GM03348 (cell line): ENCODE measurements at regions not wholly inside any gene's neighbourhood (a gene's known extent, or its start where the extent isn't known, plus 50 kb on each side); places are given as distances from the start of the nearest gene placed in this dataset.
"Not testable (repeated sequence)": the region's sequence is repeated elsewhere in the genome, so short reads cannot be mapped to it uniquely, and the experiment has no call there.

Experiments used
- DNase-seq: peaks from one replicate; pipeline ENCODE4 v3.0.0; 2012; ENCODE audit warnings: low spot score

DNA sequence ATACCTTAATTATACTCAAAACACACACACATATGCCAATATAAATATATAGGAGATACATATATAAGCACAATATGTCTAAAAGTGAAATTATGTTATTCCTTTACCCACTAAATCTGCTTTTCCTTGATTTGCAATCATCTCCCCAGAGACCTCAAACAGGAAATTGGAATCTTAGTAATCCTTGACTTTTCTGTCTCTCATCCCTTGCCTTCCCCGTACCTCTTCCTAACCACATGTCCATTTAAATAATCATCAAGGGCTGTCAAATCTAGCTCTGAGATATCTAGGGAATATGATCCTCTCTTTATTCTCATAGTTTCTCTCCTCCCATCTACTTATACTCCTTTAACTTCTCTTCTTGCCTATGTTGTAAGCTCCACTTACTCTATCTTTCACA lies 336.6 kb downstream of the HGF start:
- no peak for DNase-seq

DNA sequence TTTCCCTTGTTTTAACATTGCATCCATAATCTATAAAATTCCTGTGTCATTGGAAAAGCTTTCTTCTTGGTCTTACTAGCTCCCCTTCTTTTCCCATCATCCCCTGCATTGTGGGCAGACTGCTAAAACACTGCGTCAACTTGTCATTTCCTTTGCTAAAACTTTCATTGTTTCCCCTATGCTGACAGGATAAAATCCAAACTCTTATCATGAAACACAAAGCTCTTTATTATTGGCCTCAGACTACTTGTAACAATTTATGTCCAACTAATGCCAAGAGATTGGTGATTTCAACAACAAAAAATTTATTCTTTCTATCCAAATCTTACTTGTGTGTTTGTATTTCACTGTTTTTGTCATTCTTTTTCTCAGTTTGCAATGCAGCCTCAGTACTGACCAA lies 339.1 kb downstream of the HGF start:
- DNase-seq, result no peak

DNA sequence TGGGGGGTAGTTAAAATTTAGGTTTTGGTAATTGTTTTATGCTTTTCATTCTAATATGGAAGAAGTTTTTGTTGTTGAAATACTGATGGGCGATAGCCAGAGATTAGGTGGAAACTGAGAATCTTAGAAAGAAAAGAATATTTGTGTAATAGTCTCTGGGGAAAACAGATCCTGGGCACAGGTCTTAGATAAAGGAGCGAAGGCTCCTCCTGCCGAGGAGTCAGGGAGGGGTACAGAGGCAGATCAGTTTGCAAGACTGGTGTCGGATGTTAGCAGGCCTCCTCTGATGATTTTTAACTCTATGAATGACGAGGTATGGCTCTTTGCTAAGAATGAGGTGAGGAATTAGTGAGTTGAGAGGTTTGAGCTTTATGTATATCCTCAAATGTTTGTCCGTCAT lies 339.7 kb downstream of the HGF start:
- no peak for DNase-seq

DNA sequence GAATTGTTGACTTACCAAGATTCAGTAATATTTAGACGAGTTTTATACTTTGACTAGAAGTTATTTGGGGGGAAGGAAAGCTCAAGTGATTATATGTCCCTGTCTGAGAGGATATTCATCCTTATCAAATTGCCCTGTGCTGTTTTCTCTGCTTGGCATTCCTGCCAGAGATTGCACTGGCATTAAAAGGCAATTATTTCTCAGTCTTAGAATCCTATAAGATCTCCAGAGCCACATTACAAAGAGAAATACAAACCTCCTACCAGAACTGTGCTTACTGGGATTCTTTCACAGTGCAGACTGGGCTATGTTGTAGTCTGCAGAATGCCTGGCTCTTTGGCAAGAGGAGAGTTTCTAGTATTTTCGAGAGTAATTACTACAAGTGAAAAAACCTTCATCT lies 342.4 kb downstream of the HGF start:
- DNase-seq, result no peak

DNA sequence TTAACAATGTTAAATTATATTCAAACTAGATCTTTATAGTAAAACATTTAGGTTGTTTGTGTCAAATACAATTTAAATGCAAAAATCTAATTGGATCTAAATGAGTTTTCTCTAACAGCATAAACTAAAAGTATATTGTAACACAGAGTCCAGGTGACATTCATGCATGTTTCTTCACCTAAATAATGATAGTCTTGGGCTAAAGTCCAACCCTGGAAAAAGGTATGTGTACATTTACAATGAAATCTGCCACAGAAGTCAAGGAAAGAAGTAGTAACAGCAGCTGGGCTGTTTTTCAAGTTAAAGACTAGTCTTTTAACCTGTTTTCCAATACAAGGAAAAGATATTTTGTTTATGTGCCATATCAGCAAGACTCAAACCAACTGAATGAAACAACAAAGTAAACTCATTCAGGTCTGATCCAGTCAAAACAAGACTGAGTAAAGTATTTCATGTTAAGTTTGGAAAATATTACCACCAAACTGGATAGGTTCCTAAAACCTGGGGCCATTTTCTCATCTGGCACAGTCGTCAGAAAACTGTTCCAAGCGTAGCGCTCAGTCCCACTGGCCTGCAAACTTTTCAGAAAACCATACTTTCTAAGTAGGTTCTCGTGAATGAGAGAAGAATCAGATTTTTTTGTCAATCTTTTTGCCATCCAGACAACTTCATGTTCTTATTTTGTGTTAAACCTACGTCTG lies 349.2 kb downstream of the HGF start:
- DNase-seq, result no peak

DNA sequence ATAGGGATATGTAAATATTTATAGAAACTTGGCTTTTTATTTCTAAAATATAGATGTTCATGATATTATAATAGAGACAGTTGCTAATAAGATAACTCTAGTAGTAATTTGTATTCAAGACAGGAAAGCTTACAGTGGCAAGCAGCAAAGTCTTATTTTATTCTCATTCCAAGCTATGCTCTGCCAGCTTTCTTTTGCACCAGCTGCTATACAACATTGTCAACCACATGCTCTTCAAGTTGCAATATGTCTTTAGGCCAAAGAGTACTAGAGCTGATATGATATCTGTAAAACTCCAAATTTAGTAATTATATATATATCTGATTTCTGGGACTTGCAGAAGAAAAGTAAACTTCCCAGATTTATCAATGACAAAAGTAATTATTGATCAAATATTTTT lies 350.1 kb downstream of the HGF start:
- DNase-seq, result no peak

DNA sequence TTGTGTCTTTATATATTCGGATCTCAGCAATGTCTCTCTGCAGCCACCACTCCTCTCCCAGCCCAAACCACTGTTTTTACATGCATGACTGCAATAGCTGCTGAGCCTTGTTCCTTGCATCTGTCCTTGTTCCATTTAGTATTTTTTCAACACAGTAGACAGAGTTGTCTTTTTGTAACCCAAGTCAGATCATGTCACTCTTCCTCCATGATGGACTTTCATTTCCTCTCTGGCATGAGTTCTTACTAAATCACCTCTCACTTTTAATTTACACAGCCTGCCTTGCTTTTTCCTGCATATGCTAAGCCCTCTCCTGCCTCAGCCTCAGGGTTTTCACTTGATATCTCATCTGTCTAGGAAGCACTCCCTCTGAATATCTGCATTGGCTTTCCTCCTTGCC lies 353.2 kb downstream of the HGF start:
- no peak for DNase-seq

DNA sequence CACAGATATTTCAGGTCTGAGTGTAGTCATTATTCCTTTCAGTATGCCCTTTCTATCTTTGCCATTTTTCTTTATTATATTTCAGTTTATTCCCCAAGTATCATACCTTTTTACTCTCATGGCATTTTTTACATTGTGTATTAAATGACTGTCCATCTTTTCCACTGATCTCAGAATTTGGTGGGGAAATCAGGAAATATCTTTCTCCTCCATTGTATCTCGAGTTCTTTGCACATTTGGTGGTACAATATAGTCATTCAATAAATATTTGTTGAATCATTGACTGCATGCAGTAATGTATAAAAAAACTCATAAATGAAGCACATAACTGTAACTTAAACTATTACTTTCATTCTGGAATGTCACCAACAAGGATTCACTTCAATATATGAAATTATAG lies 354.7 kb downstream of the HGF start:
- peak; percentile 11 for DNase-seq

DNA sequence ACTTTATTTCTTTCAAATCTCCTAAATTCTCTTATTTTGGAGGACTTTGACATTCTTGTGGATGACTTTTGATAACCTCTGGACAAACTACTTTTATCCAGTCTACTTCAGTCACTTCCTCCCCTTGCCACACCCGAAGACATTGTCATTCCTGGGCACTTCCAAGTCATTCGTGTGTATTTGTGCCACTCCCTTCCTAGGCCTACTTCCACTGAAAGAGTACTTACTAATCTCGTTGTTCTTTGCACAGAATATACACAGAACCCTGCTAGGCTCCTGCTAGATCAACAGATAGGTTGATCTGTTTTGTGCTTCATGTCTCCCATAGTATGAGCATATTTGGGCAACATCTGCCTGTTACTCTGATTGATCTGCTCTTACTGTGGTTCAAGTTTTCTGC lies 355.4 kb downstream of the HGF start:
- DNase-seq, result no peak

DNA sequence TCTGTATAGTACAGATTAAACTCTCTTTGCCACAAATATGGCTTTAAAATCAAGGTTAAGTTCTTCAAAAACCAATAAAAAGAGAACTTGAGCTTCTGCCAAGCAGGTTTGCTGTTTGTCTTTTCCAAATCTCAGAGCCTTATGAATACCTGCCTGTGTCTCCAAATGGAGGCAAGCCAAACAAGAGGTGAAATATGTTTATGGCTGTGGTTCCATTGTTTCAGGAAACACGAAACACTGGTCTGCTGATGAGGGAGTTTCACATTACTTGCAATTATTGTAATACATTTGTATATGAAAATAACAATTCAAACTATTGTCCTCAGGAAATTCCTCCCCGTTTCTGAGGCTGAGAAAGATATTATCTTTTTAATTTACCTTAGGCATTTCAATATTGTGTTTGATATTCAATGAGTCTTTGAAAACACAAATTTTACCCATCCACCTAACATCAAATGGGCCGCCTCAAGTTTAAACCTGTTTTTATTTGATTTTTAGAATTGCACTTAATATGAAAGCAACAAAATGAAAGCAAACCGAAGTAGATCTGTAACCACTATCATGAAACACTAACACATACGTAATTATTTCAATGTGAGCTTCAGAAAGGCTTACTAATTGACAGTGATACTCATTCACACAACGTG lies 359.3 kb downstream of the HGF start:
- DNase-seq, result no peak

DNA sequence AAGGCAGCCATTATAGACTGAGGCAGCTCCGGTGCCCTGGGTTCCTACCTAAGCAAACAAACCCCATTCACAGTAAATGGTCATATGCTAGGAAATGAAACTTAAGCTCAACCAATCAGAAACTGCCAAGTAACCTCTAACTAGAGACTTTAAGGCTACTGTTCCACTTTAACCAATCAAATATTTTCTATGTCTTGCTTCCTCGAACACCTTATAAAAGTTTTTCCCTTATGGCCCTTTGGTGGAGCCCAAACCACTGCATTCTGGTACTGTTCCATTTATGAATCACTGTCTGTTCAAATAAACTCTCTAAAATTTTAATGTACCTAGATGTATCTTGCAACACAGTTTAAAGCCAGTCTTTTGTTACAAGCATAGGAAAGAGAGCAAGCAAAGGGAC lies 361.1 kb downstream of the HGF start:
- DNase-seq, result no peak

DNA sequence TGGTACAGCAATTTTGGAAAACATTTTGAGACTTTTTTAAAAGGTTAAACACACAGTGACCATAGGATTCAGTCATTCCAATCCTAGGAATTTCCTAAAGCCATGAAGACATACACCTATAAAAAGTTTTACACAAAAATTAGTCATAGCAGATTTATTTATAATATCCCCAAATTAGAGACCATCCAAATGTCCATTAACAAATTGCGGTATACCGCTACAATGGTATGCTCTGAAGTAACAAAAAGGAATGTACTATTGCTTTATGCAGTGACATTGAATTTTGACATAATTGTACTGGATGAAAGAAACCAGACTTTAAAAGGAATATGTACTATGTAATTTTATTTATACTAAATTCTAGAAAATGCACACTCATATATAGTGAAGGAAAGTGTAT lies 362.8 kb downstream of the HGF start:
- DNase-seq, result no peak

DNA sequence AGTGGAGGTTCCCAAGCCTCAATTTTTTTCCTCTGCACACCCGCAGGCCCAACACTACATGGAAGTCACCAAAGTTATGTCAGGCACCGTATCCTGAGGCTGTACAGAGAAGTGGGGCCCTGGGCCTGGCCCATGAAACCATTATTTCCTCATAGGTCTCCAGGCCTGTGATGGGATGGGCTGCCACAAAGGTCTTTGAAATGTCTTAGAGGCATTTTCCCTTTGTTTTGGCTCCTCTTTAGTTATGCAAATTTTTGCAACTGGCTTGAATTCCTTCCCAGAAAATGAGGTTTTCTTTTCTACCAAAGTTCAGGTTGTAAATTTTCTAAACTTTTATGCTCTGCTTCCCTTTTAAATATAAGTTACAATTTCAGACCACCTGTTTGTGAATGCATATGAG lies 365.2 kb downstream of the HGF start:
- no peak for DNase-seq

DNA sequence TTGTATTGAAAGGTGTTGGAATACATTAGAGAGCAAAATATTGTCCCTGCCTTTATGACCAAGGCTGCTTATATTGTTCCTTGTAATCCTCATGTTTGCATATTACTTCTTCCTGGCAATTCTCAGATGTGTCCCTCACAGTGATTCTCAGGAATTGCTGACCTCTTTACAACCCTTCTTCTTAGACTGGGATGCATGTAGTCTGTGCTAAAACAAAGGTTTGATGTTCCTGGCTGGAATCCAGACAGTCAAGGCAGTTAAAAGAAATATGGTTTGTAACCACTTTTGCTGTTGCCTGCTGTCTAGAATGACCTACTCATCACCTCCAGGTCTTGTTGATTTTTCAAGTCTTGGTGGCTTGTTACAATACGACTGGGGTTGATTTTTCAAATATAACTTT lies 367.6 kb downstream of the HGF start:
- DNase-seq, result no peak

DNA sequence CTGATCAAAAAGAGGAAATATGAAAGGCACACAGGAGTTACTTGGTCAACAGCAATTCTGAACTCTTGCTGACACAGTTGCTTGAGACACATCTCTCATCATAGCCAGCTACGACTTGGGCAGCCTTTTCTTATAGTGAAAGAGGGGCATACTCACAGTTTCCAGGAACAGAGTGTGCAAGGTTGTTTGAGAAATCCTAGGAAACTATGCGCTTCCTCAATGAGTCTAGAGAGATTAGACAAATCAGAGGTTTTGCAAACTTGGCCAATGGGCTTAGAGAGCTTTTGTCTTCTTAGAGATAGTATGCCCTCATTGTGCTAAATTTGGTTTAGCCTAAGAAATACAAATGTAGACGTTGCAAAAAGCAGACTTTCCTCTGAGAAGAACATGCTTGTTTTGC lies 370.4 kb downstream of the HGF start:
- no peak for DNase-seq

DNA sequence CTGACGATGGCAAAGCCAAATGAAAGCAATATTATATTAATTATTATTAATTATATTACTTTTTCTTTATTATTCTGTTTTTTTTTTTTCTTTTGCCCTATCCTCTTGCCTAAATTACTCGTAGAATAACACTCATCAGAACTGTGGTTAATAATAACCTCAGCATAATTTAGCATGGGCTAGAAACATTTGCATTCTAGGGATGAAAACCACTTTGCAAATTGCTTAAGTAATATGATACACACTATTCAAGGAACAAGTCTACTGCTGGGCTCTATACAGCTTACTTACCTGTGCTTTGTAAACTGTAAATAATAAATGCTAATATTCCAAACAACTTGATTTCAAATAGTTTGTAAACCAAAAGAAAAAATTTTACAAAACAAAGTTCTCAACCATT lies 375.8 kb downstream of the HGF start:
- DNase-seq, result no peak

DNA sequence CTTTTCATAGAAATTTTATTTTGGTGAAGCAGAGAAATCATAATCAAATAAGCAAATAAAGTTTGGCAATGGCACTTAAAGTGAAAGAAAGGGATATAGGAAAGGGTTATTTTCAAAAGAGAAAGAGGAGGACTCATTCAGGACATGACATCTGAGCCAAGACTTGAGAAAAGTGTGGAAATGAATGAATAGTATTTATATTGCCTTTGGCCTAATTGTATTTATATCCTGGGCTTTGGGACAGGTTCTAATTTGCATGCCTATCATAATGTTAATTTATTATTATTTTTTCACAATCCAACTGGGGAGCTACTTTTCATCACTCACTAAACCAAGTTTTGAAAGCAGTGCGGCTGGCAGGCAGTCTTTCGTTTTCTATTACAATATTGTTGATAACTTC lies 376.8 kb downstream of the HGF start:
- no peak for DNase-seq

DNA sequence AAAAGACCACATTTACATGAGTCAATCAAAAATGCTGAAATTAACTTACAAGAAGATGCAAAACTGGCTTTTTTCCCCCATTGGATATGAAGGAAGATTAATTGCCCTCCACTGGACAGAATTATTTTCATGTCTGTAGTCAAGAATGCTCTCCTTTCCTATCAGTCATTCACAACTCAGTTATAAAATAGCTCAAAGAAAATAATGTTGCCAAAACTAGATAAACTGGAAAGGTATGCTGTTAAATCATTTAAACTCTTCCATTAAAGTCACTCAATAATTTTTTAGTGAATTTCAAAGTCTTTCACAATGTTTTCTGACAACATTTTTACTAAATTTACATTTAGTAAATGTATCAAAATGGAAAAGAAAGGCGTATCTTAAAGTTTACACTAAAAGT lies 384.5 kb downstream of the HGF start:
- DNase-seq, result no peak

DNA sequence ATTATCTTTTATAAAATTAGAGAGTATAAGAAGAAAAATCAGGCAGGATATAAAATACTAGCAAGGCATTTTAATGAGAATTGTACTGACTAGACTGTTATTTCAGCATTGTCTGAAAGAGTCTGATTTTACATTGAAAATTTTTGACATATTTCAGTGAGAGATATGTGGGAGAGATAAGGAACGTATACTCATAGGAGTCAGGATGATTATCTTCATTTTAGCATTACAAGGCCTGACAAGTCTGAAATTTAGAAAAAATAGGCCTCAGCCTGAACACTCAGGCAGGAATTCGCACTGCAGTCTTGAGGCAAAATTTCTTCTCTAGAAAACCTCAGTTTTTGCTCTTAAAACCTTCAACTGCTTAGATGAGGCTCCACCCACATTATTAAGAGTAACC lies 386.0 kb downstream of the HGF start:
- DNase-seq, result no peak

DNA sequence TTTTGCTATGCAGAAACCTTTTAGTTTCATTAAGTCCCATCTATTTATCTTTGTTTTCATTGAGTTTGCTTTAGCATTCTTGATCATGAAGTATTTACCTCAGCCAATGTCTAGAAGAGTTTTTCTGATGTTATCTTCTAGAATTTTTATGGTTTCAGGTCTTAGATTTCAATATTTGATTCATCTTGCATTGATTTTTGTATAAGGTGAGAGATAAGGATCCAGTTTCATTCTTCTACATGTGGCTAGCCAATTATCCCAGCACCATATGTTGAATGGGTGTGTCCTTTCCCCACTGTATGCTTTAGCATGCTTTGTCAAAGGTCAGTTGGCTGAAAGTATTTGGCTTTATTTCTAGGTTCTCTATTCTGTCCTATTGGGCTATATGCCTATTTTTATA lies 395.2 kb downstream of the HGF start:
- not testable (repeated sequence) for DNase-seq

DNA sequence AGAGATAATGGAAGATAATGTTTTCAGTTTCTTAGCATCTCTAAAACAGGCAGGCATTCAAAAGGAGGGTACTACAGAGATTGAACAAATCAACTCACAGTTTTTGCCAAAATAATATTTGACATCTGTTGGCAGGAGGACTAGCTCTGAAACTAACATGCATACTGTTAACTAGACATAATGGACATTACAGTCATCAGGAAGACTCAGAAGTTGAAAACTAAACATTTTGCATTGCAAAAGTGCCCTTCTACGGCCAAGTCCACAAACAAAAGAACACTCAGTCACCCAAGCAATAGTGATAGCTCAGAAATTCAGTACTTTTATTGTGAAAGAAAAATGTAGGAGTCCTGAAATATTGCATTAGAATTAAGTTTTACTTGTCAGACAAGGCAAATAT lies 399.0 kb downstream of the HGF start:
- no peak for DNase-seq

DNA sequence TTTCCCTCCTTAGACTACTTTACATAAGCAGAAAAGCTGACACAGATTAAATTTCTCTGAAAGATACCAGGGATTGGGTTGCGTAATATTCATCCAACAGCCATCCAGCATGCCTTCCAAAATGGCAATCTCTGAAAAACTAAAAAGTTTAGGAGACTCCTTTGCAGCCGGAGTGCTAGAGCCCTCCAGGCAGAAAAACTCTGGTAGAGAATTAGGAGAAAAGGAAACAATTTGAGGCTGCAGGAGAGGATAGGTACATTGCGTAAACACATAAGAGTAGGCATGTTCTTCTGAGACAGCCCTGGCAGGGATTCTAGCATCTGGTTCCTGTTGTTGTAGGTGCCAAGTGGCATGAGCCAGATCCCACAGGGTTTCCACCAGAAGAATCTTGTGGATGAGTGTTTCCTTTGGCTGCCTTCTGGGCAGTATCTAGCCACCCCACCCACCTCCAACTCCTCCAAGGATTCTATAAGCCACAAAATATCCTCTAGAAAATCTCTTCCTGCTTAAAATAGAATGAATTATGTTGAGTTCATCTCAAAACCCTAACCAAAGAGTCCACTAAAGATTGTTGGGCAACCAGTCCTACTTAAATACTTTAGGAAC lies 402.4 kb downstream of the HGF start:
- DNase-seq, result peak; percentile 80

DNA sequence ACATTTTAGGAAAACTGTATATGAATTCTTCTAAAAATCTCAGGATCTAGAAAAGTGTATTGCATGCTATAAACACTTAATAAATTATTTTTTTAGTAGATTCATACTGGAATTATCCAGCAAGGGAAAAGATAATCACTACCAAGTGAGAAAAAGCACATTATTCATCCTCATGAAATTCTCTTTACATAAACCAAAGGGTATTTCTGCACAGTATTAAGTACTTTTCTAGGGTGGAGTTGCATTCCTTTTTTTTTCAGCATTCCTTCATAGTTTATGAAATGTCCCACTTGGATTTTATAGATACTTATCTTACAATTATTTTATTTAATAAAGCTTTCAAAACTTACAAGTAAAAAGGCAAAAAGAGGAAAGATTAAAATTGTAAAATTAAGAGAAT lies 403.3 kb downstream of the HGF start:
- peak; percentile 47 for DNase-seq

DNA sequence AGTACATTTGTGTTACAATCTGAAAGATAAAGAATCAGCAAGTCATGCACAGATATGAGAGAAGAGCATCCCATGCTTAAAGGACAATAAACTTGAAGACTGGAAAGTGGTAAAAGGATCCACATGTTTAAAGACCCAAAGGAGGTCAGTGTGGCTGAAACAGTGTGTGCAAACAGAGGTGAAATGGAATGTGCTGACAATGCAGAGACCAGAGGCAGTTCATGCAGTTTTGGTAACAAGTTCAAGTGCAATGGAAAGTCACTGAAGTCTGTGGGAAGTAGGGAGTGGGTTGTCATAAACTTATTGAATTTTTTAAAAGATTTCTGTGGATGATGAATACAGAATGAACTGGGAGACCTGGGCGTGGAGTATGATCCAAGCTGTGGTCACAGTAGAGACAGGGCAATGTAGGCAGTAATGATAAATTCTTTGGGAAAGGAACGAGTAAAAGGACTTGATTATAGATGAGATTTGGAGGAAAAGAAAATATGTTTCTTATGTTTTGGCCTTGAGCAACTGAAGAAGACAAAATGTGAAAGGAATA lies 408.0 kb downstream of the HGF start:
- DNase-seq, result peak; percentile 29
